ENCODE measurements at regions not wholly inside any gene's neighbourhood (a gene's known extent, or its start where the extent isn't known, plus 50 kb on each side); places are given as distances from the start of the nearest gene placed in this dataset.
"Not testable (repeated sequence)": the region's sequence is repeated elsewhere in the genome, so short reads cannot be mapped to it uniquely, and the experiment has no call there.

GRCh38 chrX:139475432-139475831 lies 55.1 kb upstream of the F9 start:
- no peak for DNase-seq

DNA sequence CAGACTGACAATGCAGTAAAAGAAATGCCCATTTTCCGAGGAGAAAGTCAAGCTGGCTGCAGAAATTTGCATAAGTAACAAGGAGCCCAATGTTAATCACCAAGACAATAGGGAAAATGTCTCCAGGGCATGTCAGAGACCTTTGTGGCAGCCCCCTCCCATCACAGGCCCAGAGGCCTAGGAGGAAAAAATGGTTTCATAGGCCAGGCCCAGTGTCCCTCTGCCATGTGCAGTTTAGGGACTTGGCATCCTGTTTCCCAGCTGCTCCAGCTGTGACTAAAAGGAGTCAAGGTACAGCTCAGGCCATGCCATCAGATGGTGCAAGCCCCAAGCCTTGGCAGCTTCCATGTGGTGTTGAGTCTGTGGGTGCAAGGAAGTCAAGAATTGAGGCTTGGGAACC lies 68.6 kb upstream of the F9 start:
- not testable (repeated sequence) for DNase-seq

DNA sequence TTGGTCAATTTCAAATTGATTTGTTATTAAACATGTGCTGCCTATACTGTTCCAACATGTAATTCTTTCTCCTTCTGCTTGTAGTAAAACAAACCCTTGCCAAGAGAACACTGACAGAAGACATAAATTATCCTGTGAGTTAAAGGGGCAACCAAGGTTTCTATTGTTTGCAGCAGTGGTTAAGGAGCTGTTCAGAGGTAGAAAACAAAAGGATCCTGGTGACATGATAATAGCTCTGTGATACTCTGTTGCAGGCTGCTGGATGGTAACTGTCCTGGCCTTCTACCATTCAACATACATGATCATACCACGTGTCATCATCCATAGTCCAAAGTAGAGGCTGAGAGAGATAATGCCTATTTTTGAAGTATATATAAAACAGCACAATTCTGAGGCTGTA lies 75.8 kb upstream of the F9 start:
- DNase-seq: no peak

GRCh38 chrX:139448996-139449395 lies 81.5 kb upstream of the F9 start:
- DNase-seq: no peak

DNA sequence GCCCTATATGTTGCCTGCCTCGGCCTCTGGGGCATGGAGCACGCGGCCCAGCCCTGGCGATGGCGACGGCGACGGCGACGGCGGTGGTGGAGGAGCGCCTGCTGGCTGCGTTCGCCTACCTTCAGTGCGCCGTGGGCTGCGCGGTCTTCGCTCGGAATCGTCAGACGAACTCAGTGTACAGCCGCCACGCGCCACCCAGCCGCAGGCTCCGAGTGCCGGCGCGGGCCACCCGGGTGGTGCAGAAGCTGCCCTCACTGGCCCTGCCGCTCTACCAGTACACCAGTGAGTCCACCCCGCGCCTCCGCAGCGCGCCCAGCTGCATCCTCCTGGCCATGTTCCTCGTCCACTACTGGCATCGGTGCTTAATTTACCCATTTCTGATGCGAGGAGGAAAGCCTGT lies 83.7 kb upstream of the F9 start:
- no peak for DNase-seq

GRCh38 chrX:139429913-139430312 lies 100.6 kb upstream of the F9 start:
- no peak for DNase-seq

GRCh38 chrX:139423186-139423585 lies 107.4 kb upstream of the F9 start:
- no peak for DNase-seq

DNA sequence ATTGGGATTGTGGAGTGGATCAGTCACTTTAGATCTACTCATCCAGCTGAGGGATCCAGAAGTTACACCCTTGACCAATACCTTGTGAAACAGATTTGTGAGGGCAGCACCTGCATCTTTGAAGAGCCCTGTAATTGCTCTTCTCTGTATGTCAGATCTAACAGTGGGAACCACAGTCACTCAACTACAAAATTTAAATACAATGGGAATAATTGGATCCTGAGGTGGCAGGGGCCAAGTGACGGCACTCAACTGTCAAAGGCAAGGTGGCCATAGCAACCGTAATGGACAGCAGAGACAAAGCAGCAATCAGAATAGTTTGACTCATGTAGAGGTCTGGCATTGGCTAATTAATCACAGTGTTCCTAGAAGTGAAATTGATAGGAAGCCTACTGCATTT lies 132.3 kb upstream of the F9 start:
- DNase-seq: not testable (repeated sequence)

GRCh38 chrX:139388254-139388653 lies 142.3 kb upstream of the F9 start:
- DNase-seq: no peak

DNA sequence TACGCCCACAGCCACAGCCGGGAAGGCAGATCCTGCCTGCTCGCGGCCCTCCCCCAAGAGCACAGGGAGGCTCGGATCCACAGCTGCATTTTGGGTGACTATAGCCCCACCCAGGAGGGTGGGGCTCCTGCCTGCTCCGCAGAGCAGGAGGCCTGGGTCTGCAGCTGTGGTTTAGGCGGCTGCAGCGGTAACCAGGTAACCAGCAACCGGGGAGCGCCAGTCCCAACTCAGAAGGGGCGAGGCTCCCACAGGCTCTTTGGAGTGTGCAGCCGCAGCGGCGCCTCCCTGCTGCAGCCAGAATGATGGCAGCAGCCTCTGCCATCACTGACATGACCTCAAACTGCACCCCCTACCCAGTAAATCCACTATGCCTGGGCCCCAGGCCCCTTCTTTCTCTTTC lies 148.0 kb upstream of the F9 start:
- no peak for DNase-seq

DNA sequence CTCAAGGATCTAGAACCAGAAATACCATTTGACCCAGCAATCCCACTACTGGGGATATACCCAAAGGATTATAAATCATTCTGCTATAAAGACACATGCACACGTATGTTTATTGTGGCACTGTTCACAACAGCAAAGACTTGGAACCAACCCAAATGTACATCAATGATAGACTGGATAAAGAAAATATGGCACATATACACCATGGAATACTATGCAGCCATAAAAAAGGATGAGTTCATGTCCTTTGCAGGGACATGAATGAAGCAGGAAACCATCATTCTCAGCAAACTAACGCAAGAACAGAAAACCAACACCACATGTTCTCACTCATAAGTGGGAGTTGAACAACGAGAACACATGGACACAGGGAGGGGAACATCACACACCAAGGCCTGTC lies 154.0 kb upstream of the F9 start:
- DNase-seq: not testable (repeated sequence)

DNA sequence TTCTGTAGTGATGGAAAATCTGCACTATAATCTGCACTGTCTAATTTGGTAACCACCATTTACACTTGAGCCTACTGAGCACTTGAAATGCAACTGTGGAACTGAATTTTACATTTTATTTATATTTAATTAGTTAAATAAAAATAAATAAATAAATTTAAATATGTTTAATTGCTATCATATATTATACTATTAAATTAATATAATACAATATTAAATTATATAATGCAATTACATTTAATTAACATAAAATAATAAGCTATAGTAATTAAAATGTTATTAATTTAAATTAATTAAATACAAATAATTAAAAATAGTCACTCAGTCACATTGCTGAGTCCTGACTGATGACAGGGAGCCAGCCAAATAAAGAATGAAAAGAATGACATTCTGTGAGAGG lies 170.2 kb upstream of the F9 start:
- DNase-seq: no peak

DNA sequence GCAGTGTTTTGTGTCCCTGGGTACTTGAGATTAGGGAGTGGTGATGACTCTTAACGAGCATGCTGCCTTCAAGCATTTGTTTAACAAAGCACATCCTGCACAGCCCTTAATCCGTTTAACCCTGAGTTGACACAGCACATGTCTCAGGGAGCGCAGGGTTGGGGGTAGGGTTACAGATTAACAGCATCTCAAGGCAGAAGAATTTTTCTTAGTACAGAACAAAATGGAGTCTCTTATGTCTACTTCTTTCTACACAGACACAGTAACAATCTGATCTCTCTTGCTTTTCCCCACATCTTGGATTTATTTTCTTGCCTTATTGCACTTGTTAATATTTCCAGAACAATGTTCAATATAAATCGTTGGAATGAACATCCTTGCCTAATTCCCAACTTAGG lies 187.9 kb upstream of the F9 start:
- not testable (repeated sequence) for DNase-seq

DNA sequence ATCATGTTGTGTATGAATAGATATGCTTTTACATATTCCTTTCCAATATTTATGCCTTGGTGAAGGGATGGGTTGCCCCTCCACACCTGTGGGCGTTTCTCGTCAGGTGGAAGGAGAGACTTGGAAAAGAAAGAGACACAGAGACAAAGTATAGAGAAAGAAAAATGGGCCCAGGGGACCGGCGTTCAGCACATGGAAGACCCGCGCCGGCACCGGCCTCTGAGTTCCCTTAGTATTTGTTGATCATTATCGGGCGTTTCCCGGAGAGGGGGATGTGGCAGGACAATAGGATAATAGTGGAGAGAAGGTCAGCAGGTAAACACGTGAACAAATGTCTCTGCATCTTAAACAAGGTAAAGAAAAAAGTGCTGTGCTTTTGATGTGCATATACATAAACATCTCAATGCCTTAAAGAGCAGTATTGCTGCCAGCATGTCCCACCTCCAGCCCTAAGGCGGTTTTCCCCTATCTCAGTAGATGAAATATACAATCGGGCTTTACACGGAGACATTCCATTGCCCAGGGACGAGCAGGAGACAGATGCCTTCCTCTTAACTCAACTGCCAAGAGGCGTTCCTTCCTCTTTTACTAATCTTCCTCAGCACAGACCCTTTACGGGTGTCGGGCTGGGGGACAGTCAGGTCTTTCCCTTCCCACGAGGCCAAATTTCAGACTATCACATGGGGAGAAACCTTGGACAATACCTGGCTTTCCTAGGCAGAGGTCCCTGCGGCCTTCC lies 188.5 kb upstream of the F9 start:
- DNase-seq: not testable (repeated sequence)

GRCh38 chrX:139332441-139332840 lies 198.1 kb upstream of the F9 start:
- no peak for DNase-seq

GRCh38 chrX:139327355-139327754 lies 203.2 kb upstream of the F9 start:
- DNase-seq: no peak

GRCh38 chrX:139324756-139325155 lies 205.8 kb upstream of the F9 start:
- no peak for DNase-seq

- DNase-seq: not testable (repeated sequence)
Measured at GRCh38 chrX:139320661-139321354, 209.7 kb upstream of the F9 start.

GRCh38 chrX:139306675-139307074 lies 223.9 kb upstream of the F9 start:
- not testable (repeated sequence) for DNase-seq

DNA sequence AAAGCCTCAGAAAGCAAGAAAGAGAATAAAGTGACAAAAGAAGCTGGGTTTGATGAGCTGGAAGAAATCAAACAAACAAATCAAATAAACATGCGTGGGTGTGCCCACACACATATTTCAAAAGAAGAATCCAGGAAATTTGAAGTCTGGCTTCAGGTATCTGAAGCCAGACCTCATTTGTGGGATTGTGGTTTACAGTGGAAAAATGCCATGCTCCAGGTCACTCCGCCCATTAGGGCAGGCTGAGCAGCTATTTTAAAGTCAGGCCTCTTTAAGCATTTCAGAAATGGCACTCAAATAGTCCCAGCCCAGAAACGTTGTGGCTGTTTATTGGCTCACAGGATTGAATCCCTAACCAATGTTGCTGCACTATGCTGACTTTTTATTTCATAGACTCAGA lies 226.1 kb upstream of the F9 start:
- no peak for DNase-seq

GRCh38 chrX:139299309-139299708 lies 231.2 kb upstream of the F9 start:
- no peak for DNase-seq

GRCh38 chrX:139298437-139298836 lies 232.1 kb upstream of the F9 start:
- DNase-seq: no peak

- DNase-seq: no peak
Measured at GRCh38 chrX:139297638-139298037, 232.9 kb upstream of the F9 start.

- no peak for DNase-seq
Measured at GRCh38 chrX:139293991-139294390, 236.5 kb upstream of the F9 start.

DNA sequence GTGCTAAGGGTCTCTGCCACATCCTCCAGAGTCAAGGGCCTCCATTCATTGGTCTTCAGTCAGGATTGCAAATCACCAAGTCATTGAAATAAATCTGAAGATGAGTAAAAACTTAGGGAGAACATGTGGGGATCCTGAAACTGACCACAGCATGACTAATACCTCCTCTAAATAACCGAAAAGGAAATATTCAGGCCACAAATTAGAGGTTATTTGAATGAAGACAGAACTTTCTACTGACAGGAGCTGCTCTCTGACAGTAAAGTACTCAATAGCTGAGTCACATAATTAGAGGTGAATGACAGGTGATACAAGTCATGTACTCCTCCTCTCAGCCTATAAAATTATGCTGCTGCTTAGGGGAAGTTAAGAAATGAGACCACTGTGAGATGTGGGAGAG lies 240.2 kb upstream of the F9 start:
- DNase-seq: no peak
